ENCODE measurements at regions not wholly inside any gene's neighbourhood (a gene's known extent, or its start where the extent isn't known, plus 50 kb on each side); places are given as distances from the start of the nearest gene placed in this dataset.
"Not testable (repeated sequence)": the region's sequence is repeated elsewhere in the genome, so short reads cannot be mapped to it uniquely, and the experiment has no call there.

- no peak for TF ChIP-seq CTCF (IDR thresholded peaks at IDR 0.05; ENCODE audit: low read depth, low read length, missing control alignments)
- no peak overlapping the region for H3K4me3 ChIP-seq (replicated peaks; ENCODE audit: low read depth, low read length)
- no peak for DNase-seq (ENCODE audit: extremely low read depth, low read depth)
Observed at GRCh38 chr4:164596318-164596878, 157.5 kb upstream of the SMIM31 start.

- no peak for TF ChIP-seq CTCF (IDR thresholded peaks at IDR 0.05; ENCODE audit: low read depth, low read length, missing control alignments)
Observed at GRCh38 chr4:164596927-164597326, 157.0 kb upstream of the SMIM31 start.

GRCh38 chr4:164601653-164602052 is 152.3 kb upstream of the SMIM31 start:
- no peak for TF ChIP-seq CTCF (IDR thresholded peaks at IDR 0.05; ENCODE audit: low read depth, low read length, missing control alignments)
- H3K4me3 ChIP-seq (replicated peaks; ENCODE audit: low read depth, low read length): no peak overlapping the region
- DNase-seq (ENCODE audit: extremely low read depth, low read depth): no peak

More at GRCh38 chr4:164596927-164597326, 157.0 kb upstream of the SMIM31 start:
- no peak for DNase-seq (ENCODE audit: extremely low read depth, low read depth)
- H3K4me3 ChIP-seq (replicated peaks; ENCODE audit: low read depth, low read length): no peak overlapping the region

- not testable (repeated sequence) for DNase-seq (ENCODE audit: extremely low read depth, low read depth); H3K4me3 ChIP-seq (replicated peaks; ENCODE audit: low read depth, low read length)
Observed at GRCh38 chr4:164605791-164606190, 148.1 kb upstream of the SMIM31 start.

GRCh38 chr4:164606478-164606877 is 147.5 kb upstream of the SMIM31 start:
- no peak for TF ChIP-seq CTCF (IDR thresholded peaks at IDR 0.05; ENCODE audit: low read depth, low read length, missing control alignments)
- no peak for DNase-seq (ENCODE audit: extremely low read depth, low read depth)
- no peak overlapping the region for H3K4me3 ChIP-seq (replicated peaks; ENCODE audit: low read depth, low read length)

- TF ChIP-seq CTCF (IDR thresholded peaks at IDR 0.05; ENCODE audit: low read depth, low read length, missing control alignments): no peak
- no peak overlapping the region for H3K4me3 ChIP-seq (replicated peaks; ENCODE audit: low read depth, low read length)
- DNase-seq (ENCODE audit: extremely low read depth, low read depth): no peak
Observed at GRCh38 chr4:164613256-164613655, 140.7 kb upstream of the SMIM31 start.

GRCh38 chr4:164613792-164614191 is 140.1 kb upstream of the SMIM31 start:
- H3K4me3 ChIP-seq (replicated peaks; ENCODE audit: low read depth, low read length): no peak overlapping the region
- DNase-seq (ENCODE audit: extremely low read depth, low read depth): no peak
- no peak for TF ChIP-seq CTCF (IDR thresholded peaks at IDR 0.05; ENCODE audit: low read depth, low read length, missing control alignments)
